ENCODE measurements at regions not wholly inside any gene's neighbourhood (a gene's known extent, or its start where the extent isn't known, plus 50 kb on each side); places are given as distances from the start of the nearest gene placed in this dataset.

GRCh38 chr6:67237277-67237676 lies 1397.8 kb upstream of the ADGRB3 start:
- no peaks in the 10 kb centered on the region for H3K36me3 Mint-ChIP-seq (ENCODE audit: low read depth)
- H3K27ac Mint-ChIP-seq, result no peak overlapping the region
- no peak for TF ChIP-seq CTCF (IDR thresholded peaks at IDR 0.05)
- H3K27me3 Mint-ChIP-seq (ENCODE audit: insufficient read depth), result no peaks in the 10 kb centered on the region; the same call in 1 of the 2 replicates
- no peak overlapping the region for H3K4me3 Mint-ChIP-seq
- DNase-seq, result no peak
- no peaks in the 10 kb centered on the region for H3K4me1 Mint-ChIP-seq (ENCODE audit: low read depth)
- H3K9me3 Mint-ChIP-seq, result peaks cover 3% of the 10 kb centered on the region; the same call in 1 of the 2 replicates

- TF ChIP-seq CTCF (IDR thresholded peaks at IDR 0.05), result no peak
- H3K27me3 Mint-ChIP-seq (ENCODE audit: insufficient read depth), result no peaks in the 10 kb centered on the region
- H3K36me3 Mint-ChIP-seq (ENCODE audit: low read depth), result no peaks in the 10 kb centered on the region
Measured at GRCh38 chr6:67231092-67231491, 1404.0 kb upstream of the ADGRB3 start.

GRCh38 chr6:67224989-67225388 lies 1410.1 kb upstream of the ADGRB3 start:
- Mint-ChIP-seq H3K27ac (no peak overlapping the region), H3K4me3 (no peak overlapping the region), H3K9me3 (peaks cover 46% of the 10 kb centered on the region), H3K36me3 (ENCODE audit: low read depth) (no peaks in the 10 kb centered on the region), H3K27me3 (ENCODE audit: insufficient read depth) (no peaks in the 10 kb centered on the region), H3K4me1 (ENCODE audit: low read depth) (no peaks in the 10 kb centered on the region)
- TF ChIP-seq CTCF (IDR thresholded peaks at IDR 0.05), result no peak
- no peak for DNase-seq

More at GRCh38 chr6:67231092-67231491, 1404.0 kb upstream of the ADGRB3 start:
- Mint-ChIP-seq H3K9me3 (peaks cover 11% of the 10 kb centered on the region), H3K4me1 (ENCODE audit: low read depth) (no peaks in the 10 kb centered on the region), H3K27ac (no peak overlapping the region), H3K4me3 (no peak overlapping the region)
- DNase-seq, result no peak

GRCh38 chr6:67221226-67221625 lies 1413.9 kb upstream of the ADGRB3 start:
- no peak for TF ChIP-seq CTCF (IDR thresholded peaks at IDR 0.05)
- no peak overlapping the region for H3K27ac Mint-ChIP-seq
- no peaks in the 10 kb centered on the region for H3K27me3 Mint-ChIP-seq (ENCODE audit: insufficient read depth)
- DNase-seq, result no peak
- H3K4me1 Mint-ChIP-seq (ENCODE audit: low read depth), result no peaks in the 10 kb centered on the region
- H3K36me3 Mint-ChIP-seq (ENCODE audit: low read depth), result no peaks in the 10 kb centered on the region
- H3K4me3 Mint-ChIP-seq, result no peak overlapping the region
- peaks cover 44% of the 10 kb centered on the region for H3K9me3 Mint-ChIP-seq

GRCh38 chr6:67219346-67219745 lies 1415.7 kb upstream of the ADGRB3 start:
- Mint-ChIP-seq H3K27me3 (ENCODE audit: insufficient read depth) (no peaks in the 10 kb centered on the region), H3K4me3 (no peak overlapping the region), H3K27ac (no peak overlapping the region), H3K36me3 (ENCODE audit: low read depth) (no peaks in the 10 kb centered on the region), H3K4me1 (ENCODE audit: low read depth) (no peaks in the 10 kb centered on the region), H3K9me3 (peaks cover 44% of the 10 kb centered on the region)
- TF ChIP-seq CTCF (IDR thresholded peaks at IDR 0.05), result no peak
- DNase-seq, result no peak

- TF ChIP-seq CTCF (IDR thresholded peaks at IDR 0.05), result no peak
- Mint-ChIP-seq H3K9me3 (peaks cover 16% of the 10 kb centered on the region), H3K27ac (no peak overlapping the region), H3K4me1 (ENCODE audit: low read depth) (no peaks in the 10 kb centered on the region), H3K4me3 (no peak overlapping the region), H3K27me3 (ENCODE audit: insufficient read depth) (peaks cover 1% of the 10 kb centered on the region; the same call in 1 of the 2 replicates), H3K36me3 (ENCODE audit: low read depth) (no peaks in the 10 kb centered on the region)
- DNase-seq, result no peak
Measured at GRCh38 chr6:67212584-67212983, 1422.5 kb upstream of the ADGRB3 start.
